ENCODE measurements at regions not wholly inside any gene's neighbourhood (a gene's known extent, or its start where the extent isn't known, plus 50 kb on each side); places are given as distances from the start of the nearest gene placed in this dataset.
"Not testable (repeated sequence)": the region's sequence is repeated elsewhere in the genome, so short reads cannot be mapped to it uniquely, and the experiment has no call there.

DNA sequence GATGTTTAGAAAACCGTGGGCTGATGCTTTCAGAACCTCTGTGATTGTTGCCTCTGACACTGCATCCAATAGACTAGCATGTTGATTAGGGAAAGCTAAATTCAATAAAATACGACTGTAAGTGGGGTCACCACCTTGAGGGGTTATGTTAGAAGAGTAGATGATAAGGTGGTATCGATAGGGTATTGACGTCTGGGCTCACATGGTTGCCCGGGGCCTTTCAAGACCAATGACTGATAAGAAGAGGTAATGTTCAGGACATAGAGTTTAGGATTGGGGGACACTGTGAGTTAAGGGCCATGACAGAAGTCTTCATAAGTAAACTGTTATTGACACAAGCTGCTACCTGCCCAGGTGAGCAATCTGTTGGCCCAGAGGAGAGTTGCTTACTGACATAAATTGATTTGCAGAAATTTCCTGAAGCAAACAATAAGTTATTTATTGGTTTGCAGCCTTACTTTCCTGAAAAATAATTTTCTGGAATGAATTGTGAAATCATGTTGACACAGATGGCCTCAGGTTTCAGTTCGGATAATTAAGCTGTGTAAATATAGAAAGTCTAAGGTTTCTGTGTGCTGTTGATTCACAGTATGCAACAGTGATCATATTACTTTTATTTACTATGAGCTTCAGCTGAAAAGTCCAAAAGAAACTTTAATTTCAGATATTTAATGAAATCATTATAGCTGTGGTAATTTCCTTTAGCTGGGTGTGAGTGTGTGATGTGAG lies 289.9 kb upstream of the PRSS16 start:
- not testable (repeated sequence) for DNase-seq

DNA sequence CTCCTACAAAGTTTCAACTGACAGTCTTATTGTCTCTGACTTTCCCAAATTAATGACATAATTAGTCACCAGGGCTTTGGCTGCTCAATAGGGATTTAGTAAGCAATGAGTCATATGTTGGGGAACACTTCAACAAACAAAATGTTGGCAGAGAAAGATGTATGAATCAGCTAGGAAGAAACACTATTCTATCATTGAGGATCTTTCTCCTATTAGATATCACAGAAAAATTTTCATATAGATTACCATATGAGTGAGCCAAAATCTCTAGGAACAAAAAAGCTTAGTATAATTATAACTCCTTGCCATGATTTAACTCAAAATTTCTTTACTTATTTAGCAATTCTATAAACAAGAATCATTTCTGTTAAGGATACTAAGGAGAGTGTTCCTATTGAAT lies 286.3 kb upstream of the PRSS16 start:
- not testable (repeated sequence) for DNase-seq

DNA sequence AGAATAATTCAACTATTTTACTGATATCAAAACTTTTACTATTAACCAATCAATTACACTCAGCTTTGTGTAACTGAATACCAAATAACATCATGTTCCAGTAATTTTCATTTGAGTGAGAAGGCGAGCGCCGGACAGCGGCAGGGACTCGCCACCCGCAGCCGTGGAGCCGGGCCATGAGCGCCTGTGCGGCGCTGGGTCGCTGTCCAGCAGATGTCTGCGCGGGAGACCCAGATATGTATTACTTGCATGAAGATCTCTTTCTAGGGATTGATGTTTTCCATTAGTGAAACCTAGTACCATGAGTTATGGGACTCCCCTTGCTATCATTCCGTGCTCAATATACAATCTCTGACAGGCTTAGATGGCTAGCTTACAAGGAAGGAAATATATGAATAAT lies 245.1 kb upstream of the PRSS16 start:
- no peak for DNase-seq

GRCh38 chr6:27007020-27007419 lies 240.5 kb upstream of the PRSS16 start:
- no peak for DNase-seq

DNA sequence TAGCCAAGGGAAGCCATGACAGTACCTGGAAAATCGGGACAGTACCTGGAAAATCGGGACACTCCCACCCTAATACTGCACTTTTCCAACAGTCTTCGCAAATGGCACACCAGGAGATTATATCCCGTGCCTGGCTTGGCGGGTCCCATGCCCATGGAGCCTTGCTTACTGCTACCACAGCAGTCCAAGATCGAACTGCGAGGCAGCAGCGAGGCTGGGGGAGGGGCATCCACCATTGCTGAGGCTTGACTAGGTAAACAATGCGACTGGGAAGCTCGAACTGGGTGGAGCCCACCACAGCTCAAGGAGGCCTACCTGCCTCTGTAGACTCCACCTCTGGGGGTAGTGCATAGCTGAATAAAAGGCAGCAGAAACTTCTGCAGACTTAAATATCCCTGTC lies 238.9 kb upstream of the PRSS16 start:
- not testable (repeated sequence) for DNase-seq

DNA sequence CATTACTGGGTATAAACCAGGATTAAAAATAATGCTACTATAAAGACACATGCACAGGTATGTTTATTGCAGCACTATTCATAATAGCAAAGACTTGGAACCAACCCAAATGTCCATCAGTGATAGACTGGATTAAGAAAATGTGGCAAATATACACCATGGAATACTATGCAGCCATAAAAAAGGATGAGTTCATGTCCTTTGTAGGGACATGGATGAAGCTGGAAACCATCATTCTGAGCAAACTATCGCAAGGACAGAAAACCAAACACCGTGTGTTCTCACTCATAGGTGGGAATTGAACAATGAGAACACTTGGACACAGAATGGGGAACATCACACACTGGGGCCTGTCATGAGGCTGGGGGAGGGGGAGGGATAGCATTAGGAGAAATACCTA lies 233.4 kb upstream of the PRSS16 start:
- DNase-seq: not testable (repeated sequence)

- no peak for DNase-seq
Measured at GRCh38 chr6:27016689-27017088, 230.8 kb upstream of the PRSS16 start.

DNA sequence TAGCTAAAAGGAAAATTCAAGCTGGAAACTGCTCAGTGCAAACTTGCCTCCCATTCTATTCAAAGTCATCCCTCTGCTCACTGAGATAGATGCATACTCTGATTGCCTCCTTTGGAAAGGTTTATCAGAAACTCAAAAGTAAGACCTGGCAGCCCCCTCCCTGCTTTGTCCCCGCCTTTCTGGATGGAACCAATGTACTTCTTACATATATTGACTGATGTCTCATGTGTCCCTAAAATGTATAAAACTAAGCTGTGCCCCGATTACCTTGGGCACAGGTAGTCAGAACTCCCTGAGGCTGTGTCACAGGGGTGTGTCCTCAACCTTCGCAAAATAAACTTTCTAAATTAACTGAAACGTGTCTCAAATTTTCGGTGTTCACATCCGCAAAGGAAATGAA lies 229.1 kb upstream of the PRSS16 start:
- not testable (repeated sequence) for DNase-seq

GRCh38 chr6:27019651-27020552 lies 227.6 kb upstream of the PRSS16 start:
- peak; percentile 77 for DNase-seq

DNA sequence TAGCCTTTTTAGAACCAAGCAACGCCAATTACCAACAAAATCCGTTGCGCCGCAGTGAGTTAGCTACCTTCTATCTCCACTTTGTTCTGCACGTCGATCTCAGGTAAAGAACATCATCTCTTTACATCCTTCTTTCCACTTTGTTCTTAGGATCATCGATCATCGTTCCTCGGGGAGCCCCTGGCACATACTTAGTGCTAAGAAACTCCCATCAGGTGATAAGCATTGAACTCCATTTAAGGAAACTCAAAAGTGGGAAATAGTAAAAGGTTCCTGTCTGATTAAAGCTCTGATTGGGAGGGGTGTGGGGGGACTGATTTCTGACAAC lies 227.0 kb upstream of the PRSS16 start:
- DNase-seq: no peak

- DNase-seq: no peak
Measured at GRCh38 chr6:27023664-27024063, 223.8 kb upstream of the PRSS16 start.

GRCh38 chr6:27025351-27025750 lies 222.2 kb upstream of the PRSS16 start:
- DNase-seq: no peak

DNA sequence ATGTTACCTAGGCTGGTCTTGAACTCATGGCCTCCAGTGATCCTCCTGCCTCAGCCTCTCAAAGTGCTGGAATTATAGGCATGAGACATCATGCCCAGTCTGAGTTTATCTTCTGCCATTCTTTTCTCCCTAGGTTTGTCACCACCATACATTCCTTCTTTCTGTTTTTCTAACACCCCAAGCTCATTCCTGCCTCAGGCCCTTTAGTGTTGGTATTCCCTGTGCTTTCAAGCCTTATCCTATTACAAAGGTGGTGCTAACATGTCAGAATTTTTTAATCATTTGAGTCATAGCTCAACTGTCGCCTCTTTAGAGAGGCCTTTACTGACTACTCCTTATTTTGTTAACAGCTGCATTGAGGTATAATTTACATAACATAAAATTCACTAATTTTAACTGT lies 221.1 kb upstream of the PRSS16 start:
- DNase-seq: no peak

DNA sequence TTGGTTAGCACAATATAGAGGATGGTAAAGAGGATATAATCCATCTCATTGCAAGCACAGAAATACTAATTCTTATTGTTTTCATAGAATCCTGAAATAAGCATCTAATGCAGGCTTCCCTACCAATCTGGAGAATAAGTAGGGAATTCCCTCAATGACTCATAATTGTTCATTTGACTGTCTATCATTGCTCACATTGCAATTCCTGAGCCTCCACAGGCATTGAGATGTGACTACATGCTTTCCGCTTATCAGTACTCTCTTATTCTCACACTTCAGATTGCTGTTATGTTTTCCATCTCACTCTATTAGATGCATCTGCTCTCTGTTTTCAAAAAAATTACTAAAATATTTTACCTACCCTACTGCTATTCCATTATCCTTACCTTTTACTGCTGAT lies 216.2 kb upstream of the PRSS16 start:
- DNase-seq: no peak

DNA sequence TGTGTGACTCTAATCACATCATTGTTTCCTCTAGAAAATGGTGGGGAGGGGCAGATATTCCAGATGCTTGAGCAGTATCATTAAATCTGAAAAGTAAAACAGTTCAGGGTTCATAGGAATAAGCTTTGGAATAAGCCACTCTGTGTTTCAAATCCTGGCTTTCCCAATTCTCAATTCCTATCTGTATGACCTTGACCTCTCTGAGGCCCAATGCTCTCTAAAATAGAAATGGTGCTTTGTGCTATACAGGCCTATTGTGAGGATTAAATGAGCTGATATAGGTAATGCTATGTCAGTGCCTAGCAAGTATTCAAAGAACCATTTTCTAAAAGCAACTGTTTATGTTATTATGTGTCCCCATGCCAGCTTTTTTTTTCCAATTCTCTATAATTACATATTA lies 209.0 kb upstream of the PRSS16 start:
- no peak for DNase-seq

GRCh38 chr6:27040244-27041042 lies 207.1 kb upstream of the PRSS16 start:
- DNase-seq: no peak

GRCh38 chr6:27043244-27043643 lies 204.3 kb upstream of the PRSS16 start:
- DNase-seq: no peak

DNA sequence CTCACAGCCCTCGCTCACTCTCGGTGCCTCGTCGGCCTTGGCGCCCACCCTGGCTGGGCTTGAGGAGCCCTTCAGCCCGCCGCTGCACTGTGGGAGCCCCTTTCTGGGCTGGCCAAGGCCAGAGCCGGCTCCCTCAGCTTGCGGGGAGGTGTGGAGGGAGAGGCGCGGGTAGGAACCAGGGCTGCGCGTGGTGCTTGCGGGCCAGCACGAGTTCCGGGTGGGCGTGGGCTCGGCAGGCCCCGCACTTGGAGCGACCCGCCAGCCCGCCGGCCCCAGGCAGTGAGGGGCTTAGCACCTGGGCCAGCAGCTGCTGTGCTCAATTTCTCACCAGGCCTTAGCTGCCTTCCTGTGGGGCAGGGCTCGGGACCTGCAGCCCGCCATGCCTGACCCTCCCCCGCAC lies 202.4 kb upstream of the PRSS16 start:
- not testable (repeated sequence) for DNase-seq

GRCh38 chr6:27047725-27048124 lies 199.8 kb upstream of the PRSS16 start:
- not testable (repeated sequence) for DNase-seq

DNA sequence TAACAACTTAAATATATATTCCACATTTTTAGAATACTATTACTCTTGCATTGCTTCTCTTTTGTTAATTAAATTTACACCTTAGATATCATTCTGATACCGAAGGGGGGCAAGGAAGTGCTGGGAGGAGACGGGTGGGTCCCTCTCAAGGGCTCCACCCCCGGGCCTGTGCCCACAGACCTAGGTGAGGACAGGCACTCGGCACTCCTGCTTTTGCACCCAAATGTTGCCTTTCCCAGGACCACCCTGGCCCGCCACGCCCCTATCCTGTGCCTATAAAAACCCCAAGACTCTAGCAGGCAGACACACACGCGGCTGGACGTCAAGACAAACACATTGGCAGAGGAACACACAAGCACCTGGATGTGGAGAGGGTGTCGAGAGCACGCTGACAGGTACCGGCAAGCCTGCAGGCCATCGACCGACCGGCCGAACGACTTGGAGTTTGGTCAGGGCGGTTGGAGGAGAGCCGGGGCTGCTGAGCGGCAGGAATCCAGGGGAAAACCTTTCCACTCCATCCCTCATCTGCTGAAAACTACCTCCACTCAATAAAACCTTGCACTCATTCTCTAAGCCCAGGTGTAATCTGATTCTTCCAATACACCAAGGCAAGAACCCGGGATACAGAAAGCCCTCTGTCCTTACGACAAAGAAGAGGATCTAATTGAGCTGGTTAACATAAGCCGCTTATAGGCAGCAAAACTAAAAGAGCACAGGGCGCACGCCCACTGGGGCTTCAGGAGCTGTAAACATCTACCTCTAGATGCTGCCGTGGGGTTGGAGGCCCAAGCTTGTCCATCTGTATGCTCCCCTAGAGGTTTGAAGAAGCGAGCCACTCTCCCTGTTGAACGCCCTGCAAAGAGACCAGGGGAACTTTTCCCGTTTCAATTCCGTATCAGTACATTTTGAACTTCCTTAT lies 197.4 kb upstream of the PRSS16 start:
- no peak for DNase-seq

DNA sequence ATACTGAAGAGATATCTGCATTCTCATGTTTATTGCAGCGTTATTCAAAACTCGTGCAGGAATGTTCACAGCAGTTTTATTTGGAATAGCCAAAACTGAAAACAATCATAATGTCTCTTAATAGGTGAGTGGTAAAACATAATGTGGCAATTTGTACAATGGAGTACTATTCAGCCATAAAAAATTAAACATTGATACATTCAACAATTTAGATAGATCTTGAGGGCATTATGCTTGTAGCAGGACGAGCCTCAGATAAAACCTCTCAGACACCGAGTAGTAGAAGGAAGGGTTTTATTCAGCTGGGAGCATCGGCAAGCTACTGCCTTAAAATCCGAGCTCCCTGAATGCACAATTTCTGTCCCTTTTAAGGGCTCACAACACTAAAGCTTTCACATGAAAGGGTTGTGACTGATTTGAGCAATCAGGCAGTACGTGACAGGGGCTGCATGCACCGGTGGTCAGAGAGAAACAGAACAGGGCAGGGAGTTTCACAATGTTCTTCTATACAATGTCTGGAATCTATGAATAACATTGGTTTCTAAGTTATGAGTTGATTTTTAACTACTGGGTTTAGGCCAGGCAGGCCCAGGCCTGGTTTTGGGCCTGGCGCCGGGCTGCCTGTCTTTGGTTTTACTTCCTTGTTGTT lies 195.3 kb upstream of the PRSS16 start:
- not testable (repeated sequence) for DNase-seq

DNA sequence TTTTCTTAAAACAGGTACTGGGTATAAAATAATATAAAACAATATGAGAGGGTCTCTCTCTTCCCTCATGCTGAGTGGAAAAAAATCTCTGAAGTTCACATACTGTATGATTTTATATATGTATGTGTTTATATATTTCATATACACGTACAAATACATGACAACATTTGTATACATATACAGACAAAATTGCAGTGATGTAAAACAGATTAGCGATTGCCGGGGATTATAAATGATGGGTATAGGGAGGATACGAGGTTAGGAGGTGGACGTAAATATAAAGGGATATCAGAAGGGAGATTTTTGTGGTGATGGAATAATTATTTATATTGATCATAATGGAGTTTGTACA lies 194.8 kb upstream of the PRSS16 start:
- no peak for DNase-seq
